C4-2B (cell line): ENCODE measurements at regions not wholly inside any gene's neighbourhood (a gene's known extent, or its start where the extent isn't known, plus 50 kb on each side); places are given as distances from the start of the nearest gene placed in this dataset.

Experiments used
- ZFX ChIP-seq: fragments of 450-650 bp; IDR thresholded peaks from 2 replicates; pipeline ENCODE4 v1.6.1; 2017
- TF ChIP-seq, protein P1 (sequence below): fragments of 450-650 bp; conservative IDR thresholded peaks from 2 replicates; pipeline ENCODE4 v1.5.1; 2017; ENCODE audit warnings: mild to moderate bottlenecking

DNA sequence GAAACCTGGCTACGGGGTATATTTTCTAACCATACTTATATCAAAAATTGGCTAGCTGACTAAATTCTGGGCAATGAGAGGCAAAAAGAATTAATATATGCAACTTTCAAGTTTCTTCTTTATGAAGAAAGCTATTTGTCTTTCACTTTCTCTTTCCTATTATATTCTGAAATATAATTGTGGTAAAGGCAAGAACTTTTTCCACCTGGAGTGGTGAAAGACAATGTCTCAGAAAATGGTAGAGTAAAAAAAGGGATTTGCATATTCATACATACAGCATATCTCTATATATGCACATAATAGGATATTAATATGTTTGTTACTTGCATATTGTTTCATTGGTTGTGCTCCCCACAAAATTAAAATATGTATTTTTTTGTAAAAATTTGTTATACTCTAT, 793.8 kb downstream of the PLA2G4A start:
- TF ChIP-seq, protein P1, sequence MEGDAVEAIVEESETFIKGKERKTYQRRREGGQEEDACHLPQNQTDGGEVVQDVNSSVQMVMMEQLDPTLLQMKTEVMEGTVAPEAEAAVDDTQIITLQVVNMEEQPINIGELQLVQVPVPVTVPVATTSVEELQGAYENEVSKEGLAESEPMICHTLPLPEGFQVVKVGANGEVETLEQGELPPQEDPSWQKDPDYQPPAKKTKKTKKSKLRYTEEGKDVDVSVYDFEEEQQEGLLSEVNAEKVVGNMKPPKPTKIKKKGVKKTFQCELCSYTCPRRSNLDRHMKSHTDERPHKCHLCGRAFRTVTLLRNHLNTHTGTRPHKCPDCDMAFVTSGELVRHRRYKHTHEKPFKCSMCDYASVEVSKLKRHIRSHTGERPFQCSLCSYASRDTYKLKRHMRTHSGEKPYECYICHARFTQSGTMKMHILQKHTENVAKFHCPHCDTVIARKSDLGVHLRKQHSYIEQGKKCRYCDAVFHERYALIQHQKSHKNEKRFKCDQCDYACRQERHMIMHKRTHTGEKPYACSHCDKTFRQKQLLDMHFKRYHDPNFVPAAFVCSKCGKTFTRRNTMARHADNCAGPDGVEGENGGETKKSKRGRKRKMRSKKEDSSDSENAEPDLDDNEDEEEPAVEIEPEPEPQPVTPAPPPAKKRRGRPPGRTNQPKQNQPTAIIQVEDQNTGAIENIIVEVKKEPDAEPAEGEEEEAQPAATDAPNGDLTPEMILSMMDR, result no peak
- TF ChIP-seq ZFX, result no peak
